Suppressor macrophage treated with lipopolysaccharide for 4 hours (primary cell): ENCODE measurements at regions not wholly inside any gene's neighbourhood (a gene's known extent, or its start where the extent isn't known, plus 50 kb on each side); places are given as distances from the start of the nearest gene placed in this dataset.
A peak's percentile ranks its signal among the peaks of the same experiment; 100 is the strongest.

Source experiments
- DNase-seq: peaks from one replicate; pipeline ENCODE4 v3.0.0-alpha.2; 2020

GRCh38 chr13:108156749-108157148, 58.6 kb downstream of the LIG4 start:
- DNase-seq, result no peak

DNA sequence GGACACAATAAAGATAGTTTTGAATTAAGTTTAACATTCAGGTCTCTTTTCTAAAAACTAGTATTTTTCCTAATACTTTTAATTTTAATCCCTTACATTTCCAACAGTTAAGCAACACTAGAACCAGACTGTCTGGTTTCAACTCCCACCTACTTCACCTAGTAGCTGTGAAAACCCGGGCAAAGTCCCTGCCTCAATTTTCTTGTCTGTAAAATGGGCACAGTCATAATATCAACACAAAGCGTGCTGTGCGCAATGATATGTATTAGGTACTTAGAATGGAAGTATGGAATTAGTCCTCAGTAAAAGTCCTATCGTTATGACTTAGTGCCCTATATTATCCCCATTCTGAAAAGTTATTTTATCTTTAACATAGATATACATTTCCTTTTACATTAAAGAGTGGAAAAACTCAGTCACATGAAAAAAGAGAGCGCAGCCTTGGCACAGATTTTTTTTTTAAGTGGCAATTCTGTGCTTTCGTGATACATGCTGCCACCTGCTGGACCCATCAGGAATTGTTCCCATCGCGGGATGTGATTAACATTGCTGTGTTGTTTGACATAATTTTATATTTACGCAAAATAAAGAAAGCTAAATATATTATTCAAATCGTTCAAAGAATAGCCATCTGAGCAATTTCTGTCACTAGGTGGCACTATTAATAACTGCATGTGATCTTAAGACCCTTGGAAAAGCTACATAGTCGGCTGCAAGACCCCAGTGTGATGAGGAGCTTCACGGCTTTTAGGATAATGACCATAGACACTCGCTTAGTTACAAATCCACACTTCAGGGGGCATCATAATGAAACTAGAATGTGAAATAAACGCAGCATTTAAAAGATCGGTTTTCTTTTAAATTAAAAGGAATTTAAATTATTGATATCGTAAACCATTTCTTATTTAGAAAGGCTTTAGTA, 59.9 kb downstream of the LIG4 start:
- DNase-seq, result peak; percentile 51

- no peak for DNase-seq
Observed at GRCh38 chr13:108154421-108154858, 60.9 kb downstream of the LIG4 start.

- DNase-seq, result no peak
Observed at GRCh38 chr13:108146642-108147041, 68.7 kb downstream of the LIG4 start.

- no peak for DNase-seq
Observed at GRCh38 chr13:108142702-108143436, 72.5 kb downstream of the LIG4 start.

DNA sequence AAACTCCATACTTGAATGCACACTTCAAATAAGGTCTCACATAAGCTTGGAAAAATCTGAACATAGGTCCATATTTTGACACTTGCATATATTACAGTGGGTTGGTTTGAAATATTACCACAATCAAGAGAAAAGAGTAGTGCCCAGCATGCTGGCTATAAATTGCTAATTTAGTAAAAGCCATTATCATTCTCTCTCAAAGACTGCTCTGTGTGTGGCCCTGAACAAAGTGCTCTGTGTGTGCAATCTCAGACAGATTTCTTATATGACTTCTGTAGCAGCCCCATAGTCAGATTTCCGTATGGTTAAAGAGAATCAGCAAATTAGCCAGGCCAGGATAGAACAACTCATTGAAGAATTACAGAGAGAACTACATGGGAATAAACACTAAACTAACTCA, 78.2 kb downstream of the LIG4 start:
- DNase-seq, result no peak

DNA sequence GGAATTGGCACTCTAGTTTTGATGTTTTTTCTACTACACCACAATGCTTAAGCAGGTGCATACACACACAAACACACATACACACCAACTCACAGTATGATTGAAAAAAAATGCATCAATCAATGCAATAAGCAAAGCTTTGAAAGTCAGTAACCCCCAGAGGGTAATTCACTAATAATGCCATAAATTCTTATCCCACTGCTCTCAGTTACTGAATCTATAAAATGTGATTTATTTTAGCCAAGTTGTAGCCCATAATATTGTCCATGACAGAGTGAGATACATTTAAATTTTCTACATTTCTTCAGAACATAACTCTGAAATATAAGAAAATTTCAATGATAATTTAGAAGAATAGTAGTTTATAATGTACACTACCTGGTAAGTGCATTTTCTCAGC, 87.9 kb downstream of the LIG4 start:
- no peak for DNase-seq

GRCh38 chr13:108126056-108126455, 89.3 kb downstream of the LIG4 start:
- DNase-seq, result no peak

- DNase-seq, result no peak
Observed at GRCh38 chr13:108121406-108121805, 93.9 kb downstream of the LIG4 start.

DNA sequence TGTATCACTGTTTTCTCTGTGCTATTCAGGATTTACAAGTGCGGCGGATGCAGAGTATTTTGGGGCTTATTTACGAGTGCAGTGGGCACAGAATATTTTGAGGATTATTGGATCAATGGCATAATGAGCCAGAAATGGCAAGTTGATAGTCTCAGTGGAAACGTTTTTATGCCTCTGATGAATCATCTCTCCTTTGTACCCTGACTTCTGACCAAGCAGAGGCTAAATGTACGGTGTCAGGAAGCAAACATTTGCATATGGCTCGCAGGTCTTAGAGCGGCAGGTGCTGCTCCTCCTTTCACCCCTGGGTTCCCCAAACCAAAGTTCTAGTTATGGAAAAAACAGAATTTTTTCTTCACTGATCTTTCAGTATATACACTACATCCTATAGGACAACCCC, 94.5 kb downstream of the LIG4 start:
- DNase-seq, result no peak

DNA sequence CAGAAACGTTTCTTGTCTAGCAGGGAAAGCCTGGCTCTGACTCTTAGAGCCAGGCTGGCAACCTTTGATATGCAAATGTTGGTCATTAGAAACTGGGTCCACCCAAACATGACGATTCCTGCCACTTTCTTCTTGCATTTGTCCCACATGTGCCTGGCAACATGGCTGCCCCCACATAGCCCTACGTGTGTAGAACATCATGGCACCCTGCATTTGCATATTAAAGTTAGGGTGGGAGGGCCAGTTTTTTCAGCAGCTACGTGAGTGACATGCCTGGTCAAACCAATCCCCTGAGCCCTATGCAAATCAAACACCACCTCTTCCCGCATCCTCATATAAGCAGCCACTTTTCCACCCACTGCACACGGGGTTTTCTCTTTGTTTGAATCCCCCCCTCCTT, 95.0 kb downstream of the LIG4 start:
- DNase-seq, result no peak

DNA sequence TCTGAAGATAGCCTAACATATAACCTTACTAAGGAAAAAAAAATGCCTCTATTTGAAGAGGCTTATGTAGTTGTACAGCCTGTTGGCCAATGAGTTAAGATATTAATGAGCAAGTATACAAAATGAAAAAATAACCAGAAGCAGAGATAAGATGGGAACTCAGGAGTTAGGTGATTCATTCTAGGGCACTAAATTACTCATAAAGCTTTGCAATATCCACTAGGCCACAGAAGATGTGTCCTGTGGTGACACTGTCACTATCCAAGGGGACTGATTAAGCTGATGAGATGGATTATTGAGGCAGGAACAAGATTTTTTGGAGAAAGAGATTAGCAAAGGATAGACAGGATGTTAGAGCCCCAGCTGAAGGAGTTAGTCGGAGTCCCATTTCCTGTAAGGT, 99.6 kb downstream of the LIG4 start:
- no peak for DNase-seq

- DNase-seq, result no peak
Observed at GRCh38 chr13:108113407-108113806, 101.9 kb downstream of the LIG4 start.

DNA sequence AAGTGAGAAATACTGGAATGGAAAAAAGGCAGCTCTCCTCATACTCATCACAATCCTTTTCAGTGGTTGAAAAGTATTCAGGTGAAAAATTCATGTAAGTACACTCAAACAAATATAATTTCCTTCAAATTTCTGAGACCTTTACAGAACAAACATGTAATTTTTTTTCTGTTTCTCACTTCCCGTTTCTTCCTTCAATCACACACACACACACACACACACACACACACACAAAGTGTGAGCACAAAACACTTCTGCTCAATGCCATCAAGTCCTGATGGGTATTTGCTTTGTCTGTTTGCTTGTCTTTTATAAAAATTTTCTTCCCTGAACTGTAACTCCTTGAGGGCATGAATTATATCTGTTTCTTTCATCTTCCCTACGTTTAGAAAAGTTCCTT, 110.6 kb downstream of the LIG4 start:
- no peak for DNase-seq

- DNase-seq, result no peak
Observed at GRCh38 chr13:108102771-108103170, 112.6 kb downstream of the LIG4 start.

GRCh38 chr13:108096301-108096915, 118.9 kb downstream of the LIG4 start:
- DNase-seq, result no peak

GRCh38 chr13:108095036-108095435, 120.3 kb downstream of the LIG4 start:
- no peak for DNase-seq

GRCh38 chr13:108093616-108094015, 121.7 kb downstream of the LIG4 start:
- DNase-seq, result no peak

- DNase-seq, result no peak
Observed at GRCh38 chr13:108087810-108088209, 127.5 kb downstream of the LIG4 start.

GRCh38 chr13:108086678-108087077, 128.7 kb downstream of the LIG4 start:
- no peak for DNase-seq

- DNase-seq, result no peak
Observed at GRCh38 chr13:108084840-108085239, 130.5 kb downstream of the LIG4 start.

GRCh38 chr13:108083056-108083455, 132.3 kb downstream of the LIG4 start:
- no peak for DNase-seq

DNA sequence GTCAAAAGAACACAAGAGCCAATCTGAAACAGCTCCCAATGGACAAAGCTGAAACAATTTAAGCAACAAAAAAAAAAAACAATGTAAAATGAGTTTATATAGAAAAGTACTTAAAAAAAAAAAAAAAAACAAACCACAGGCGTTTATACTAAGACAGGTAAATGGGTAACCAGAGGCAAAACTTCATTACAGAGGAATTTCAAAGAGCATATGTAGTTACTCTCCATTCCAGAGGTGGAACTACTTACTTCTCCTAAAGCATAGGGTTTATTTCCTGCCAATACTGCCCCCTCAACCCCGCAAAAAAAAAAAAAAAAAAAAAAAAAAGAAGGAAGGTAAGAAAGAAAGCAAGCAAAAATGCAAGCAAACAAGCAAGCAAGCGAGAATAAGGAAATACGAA, 132.9 kb downstream of the LIG4 start:
- DNase-seq, result no peak

GRCh38 chr13:108077284-108077683, 138.1 kb downstream of the LIG4 start:
- DNase-seq, result no peak
